HG02840 (cell line): ENCODE measurements at regions not wholly inside any gene's neighbourhood (a gene's known extent, or its start where the extent isn't known, plus 50 kb on each side); places are given as distances from the start of the nearest gene placed in this dataset.
"Not testable (repeated sequence)": the region's sequence is repeated elsewhere in the genome, so short reads cannot be mapped to it uniquely, and the experiment has no call there.

Experiments
- ATAC-seq: cut with Tn5 transposase; IDR thresholded peaks from one replicate; pipeline ENCODE4 v1.9.1; 2021; ENCODE audit warnings: mild to moderate bottlenecking, moderate library complexity, moderate number of reproducible peaks; ENCODE audit not compliant: unreplicated experiment, low FRiP score

DNA sequence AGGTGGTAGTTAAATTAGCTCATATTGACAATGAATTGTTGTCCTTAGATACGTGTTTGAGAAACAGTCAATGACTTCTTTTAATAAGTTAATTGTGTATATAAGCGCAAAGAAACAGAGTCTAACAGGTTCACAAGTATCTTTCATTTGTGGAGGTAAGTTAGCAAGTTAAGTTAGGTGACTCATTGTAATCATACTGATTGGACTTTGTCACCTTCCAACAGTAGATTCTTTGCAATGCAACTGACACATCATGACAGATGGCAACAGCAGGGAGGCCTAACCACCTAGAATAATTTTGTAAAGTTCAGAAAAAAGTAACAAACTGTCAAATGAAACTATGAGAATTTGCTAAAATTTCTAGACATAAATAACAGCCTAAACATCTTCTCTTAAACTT, 207.6 kb upstream of the PITX2 start:
- ATAC-seq: no peak

DNA sequence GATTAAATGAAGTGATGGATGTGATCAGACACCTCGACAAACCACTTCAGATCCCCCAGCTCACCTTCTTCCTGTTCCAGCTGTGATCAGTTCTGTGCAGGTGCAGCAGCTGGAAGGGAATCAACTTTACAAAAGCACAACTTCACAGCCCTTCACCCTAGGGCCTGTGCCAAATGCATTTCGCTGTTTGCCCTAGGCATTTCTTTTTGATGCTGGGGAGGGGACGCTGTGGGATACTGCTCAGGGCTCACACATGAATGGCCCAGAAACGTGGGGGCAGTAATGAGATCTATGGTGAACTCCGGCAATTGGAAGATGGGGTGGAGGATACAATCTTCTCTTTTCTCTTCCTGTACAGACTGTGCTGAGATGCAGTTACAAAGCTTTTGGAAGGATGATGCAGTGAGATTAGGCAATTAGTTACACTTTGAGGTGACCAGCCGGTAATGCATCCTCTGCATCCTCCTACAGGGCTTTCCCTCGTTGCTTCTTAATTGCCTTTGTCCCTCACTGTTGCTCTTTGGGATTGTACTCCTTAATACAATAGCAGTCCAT, 215.1 kb upstream of the PITX2 start:
- no peak for ATAC-seq

DNA sequence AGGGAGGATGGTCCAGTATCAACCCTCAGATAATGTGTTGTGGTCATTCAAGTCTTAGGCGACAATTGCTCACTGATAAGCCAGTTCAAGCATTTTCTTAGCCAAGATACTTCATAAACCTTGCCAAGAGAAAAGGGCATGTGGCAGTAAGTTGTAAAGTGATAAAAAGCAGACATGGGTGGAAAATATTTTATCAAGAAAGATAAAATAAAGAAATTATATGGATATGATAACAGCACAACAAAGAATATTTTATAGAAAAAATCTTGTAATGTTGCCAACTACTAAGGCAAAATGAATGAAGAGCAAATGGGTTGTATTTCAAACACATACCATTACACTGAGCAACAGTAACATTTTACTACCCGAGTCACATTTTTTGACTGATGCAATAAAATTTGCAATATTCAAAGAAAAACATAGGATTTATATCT, 217.4 kb upstream of the PITX2 start:
- ATAC-seq: no peak

DNA sequence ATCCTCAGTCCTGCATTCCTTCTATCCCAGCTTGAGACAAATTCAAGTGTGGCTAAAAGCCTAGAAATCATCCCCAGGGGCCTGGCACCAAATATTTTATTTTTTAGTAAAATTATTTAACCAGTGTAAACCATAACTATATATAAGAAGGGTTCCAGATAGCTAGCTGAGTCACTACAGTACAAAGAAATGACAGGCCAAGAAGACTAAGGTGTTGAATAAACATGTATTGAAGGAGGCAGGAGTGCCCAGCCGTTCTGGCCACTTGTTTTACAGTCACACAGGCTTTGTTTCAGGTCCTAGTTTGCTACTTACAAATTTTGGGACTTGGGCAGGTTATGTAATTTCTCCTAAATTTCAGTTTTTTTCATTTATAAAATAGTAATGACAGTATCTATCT, 225.9 kb upstream of the PITX2 start:
- ATAC-seq: no peak

DNA sequence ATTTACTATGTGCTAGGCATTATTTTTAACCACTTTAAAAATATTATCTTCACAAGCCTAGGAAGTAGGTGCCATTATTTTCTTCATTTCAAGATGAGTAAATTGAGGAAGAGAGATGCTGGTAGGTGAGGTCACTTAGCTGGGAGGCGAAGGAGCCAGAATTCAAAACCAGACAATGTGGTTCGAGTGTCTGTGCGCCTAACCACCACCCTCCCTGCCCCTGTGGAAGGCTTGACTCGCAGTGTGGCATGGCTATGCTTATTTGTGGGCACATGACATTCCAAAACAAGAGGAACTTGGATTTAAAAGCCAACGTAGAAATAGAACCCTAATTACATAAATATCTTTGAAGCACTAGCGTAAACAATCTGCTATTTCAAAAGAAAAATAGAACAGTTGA, 226.6 kb upstream of the PITX2 start:
- no peak for ATAC-seq

DNA sequence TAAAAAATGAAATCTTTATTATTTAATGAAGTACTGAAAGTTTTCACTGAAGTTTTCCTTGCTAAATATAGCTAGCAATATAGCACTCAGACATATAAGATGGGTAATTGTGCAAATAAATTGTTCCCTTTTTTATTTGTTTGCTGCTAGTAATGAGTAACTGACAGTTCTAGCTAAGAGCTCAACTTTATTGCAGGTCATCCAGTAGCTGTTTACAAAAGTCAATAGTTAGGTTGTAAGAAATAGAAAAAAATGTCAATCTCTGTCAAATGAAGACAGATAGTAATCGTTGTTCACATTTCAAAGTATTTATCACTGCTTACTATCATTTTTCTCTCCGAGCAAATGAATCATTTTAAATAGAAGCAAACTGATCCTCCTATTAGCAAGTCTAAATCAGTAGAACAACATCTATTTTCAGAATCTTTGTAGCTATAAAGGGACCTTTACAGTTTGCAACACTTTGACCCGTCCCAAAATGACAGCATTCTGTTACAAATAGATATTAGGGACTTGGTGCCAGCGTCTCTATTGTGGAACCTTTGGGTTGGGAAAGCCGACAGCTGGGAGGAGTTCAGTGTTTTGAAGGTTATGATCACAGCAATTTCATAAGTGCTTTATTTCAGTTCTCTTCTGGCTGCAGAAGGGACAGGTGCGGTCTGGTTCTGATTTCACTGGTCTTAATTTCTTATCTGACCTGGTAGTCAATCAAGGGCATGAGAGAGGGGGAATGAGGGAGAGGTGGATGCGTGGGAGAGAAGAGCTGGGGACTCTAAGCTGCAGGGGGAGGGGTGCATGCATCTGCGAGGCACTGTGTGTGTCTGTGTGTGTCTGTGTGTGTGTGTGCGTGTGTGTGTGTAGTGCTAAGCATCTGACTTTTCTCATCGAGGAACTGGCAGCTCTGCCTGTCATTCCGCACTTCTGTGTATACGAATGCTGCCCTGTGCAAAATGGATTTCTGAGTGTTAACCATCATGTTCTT, 227.9 kb upstream of the PITX2 start:
- no peak for ATAC-seq

DNA sequence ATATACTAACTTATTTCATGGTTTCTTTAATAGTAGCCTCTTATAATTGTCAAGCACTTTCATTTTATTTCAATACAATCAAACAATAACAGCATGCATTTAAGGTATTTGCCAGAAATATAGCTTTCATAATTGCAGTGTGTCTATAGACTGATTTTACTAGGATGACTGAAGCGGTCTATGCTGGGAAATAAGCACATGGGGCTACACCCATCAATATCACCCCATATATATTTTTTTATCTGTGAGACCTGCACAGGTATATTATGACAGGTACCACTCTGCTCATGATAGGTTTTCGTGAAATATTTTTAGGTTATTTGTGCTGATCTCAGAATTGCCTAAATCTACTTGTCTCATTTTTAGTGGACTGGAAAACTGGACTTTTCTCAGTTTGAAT, 229.1 kb upstream of the PITX2 start:
- no peak for ATAC-seq

DNA sequence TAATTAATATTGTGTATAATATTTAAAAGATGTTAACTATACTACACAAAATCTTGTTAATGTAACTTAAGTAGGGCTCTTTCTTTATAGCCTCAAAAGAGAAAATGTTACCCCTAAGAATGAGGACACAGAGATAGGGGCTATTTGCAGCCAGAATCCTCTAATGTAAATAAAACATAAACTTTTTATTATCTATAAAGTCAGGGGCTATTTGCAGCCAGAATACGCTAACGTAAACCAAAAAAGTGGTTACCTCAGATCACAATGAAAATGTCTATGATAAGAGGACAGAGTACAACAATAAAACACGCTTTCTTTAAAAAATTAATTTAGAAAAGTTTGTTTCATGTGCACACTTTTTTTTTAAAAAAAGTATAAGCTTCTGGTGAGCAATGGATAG, 229.9 kb upstream of the PITX2 start:
- no peak for ATAC-seq

DNA sequence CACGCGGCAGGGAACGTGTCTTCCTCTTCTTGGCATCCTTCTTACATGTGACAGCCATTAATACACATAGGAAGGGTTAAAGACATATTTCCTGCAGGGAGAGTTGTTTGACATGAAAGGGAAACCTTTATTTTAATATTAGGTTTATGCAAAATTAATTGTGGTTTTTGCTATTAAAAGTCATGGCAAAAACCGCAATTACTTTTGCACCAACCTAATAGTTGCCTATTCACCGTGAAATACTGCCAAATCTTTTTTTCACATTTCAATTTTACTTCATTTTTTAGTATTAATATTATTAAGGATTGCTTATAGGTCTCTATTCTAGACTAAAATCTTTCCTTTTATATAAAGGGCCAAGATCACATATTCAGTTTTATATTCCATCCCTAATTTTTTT, 230.4 kb upstream of the PITX2 start:
- no peak for ATAC-seq

DNA sequence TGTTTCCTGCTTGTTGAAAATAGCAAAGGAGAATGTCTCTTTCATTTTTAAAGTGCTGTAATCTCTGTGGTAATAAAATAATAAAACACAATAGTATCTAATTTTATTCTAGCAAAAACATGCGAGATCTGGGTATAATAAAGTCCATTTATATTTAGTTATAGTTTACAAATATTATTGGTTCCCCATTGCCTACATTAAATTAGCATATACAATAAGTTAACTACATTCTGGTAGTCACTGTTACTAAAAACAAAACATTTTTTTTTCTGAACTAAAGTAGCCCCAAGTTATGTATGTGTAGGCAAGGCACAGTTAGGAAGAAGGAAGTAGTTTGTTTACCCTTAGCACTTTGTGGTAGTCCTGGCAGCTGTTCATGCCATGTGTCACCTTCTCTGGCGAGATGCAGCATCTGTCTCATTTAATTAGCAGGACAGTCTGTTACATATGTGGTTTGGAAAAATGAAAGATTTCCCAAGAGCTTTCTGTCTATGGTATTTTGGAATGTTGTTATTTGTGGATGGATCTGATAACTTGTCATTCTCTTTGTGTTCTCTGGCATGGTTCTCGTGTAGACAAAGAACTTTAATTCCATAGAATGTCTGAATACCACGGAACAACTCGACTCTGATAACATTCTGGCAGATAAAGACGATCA, 231.3 kb upstream of the PITX2 start:
- ATAC-seq: no peak

DNA sequence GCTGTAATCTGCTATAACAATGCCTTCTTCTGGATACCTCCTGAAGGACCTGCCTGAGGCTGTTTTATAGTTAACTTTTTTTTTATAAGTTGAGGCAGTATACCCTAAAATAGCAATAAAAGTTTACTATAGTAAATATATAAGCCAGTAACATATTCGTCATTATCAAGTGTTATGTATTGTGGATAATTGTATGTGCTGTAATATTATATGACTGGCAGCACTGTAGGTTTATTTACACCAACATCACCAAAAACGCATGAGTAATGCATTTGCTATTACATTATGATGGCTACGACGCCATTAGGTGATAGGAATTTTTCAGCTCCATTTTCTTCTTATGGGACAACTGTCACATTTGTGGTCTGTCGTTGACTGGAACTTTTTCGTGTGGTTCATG, 237.2 kb upstream of the PITX2 start:
- ATAC-seq: no peak

DNA sequence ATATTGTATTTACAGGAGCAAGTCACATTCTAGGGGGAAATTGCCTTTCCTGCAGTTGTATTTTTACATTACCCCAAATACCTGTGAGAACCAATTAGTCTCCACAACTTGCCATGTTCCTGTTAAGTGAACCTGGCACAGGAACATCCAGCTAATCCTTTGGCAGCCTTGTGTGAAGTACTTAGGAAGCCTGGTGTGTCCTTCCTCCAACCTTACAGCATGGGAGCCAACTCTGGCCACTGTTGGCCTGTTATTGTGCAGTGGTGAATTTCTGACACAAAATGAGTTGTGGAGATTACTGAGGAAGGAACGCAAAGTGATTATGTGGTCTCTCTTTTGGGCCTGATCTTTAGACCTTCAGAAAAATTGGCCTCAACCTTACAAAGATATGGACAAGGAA, 238.0 kb upstream of the PITX2 start:
- no peak for ATAC-seq

DNA sequence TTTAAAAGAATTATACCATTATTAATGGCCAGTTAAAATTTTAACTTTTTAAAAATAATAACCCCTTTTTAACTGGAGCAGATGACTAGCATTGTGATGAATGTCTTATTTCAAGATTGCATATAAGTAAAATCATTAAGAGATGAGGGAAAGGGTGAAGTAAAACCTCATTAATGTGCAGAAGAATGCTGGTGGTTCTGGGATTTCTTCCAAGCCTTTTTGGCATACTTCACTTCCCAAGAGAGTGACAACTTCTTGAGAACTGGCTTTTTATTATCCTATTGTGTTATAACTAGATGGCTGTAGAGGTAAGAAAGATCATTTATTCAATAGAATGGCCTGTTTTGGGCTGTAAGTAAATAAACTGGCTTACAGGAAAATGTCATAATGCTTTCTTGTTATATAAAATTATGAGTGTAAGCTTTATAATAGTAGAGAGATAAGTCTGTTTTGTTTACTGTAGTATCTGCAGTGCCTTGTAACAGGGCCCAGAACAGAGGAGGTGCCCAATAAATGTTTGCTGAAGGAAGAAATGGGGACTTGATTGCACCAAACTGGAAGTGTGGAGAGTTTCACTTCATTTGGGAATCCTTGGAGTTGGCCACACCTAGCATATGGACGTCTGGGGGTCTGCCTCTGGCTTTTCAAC, 242.9 kb upstream of the PITX2 start:
- no peak for ATAC-seq

DNA sequence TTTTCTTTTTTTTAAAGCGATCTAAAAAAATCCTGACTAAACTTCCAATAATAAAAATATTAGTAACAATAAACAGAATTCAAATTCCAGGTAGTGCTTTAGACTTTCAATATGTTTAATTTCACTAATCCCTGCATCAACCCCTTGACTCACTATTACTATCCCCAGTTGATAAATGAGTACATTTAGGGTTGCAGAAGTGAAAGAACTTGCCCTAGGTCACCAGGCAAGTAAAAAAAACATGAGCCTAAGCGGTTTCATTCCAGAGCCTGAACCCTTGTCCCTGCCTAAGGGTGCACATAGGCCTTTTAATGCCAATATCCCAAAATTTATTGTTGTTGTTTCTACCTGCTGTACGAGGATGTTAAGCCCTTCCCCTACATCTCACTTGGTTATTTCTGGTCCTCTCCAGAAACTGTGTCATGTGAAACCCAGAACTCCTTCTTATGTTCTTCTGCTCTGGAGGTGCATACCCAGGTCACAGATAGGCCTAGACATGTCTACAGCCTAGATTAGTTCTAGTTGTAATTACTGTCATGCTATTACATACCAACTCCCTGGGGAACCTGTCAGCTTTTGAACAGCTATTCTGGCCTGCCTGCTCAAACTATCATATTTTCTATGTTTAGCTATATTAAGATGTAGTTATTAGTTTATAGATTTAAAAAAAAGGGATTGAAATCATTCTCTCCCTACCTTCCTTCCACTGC, 244.5 kb upstream of the PITX2 start:
- ATAC-seq: peak; percentile 64

DNA sequence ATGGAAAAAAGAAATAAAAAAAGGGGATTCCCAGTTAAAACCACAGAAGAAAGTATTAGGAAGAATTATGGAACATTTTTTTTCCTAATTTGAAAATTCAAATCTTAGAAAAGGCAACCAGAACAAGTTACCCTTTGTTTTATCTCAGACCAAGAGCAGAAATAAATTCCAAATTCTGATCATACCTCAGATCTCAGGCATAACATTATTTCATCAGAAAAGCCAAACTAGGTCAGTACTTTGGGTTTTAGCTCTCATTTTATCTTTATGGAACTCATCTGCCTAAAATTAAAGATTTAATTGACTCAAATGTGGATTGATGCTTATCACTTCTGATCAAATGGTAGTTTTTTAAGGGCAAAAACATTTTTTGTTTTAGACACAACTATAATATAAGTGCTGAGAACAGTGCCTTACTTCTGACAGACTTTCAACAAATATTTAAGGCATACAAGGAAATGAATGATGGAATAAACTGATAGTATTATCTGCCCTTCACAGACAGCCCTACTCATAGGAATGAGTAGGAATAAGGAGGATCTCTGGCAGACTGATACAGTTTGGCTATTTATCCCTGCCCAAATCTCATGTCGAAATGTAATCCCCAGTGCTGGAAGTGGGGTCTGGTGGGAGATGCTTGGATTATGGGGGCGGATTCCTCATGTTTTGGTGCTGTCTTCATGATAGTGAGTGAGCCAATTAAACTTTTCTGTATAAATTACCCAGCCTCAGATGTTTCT, 245.3 kb upstream of the PITX2 start:
- ATAC-seq: no peak

DNA sequence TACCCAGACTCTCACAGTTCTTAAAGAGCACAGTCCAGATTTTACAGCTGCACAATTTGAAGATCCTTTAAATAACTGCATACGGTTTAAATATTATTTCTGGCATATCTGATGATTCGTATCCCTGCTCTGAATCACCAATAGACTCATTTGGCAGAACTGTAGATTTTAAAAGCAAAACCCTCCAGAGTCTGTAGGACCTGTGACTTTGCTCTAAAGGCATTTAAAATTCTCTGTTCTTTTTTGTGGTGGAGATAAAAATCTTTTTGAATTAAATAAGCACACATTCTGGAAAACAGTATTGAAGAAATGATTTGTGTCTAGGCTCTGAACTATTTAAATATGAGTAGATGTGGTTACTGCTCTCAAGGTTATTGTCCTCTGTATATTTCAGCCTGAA, 246.2 kb upstream of the PITX2 start:
- ATAC-seq: no peak

DNA sequence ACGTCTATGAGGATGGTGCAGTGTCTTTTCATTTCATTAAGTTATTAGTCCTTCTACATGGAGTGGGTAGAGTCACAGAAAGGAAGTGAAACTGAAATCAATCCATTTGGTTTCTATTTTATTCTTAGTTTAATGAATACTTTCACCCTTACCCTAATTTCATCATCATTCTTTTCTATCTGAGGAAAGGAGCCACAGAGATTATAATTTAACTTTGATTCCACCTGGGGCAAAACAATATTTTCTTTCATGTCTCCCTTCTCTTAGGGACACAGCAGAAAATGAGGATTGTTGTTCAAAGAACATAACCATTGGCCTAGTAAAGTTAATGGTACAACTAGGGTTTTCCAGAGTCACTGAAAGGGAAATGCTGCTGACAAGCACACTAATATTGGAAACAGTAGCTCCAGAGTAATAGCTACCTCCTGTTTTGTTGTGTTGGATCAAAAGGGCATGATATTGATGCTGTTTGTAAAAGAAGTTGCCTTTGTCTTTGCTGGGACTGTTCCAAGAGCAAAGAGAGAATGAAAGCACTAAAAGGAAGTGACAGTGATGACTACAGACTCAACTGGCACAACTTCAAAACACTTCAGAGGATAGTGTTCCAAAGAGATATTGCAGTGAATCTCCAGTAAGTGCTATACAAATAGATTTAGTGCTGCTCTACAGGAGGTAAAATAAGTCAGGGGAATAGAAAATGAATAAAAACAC, 247.1 kb upstream of the PITX2 start:
- ATAC-seq: peak; percentile 83

DNA sequence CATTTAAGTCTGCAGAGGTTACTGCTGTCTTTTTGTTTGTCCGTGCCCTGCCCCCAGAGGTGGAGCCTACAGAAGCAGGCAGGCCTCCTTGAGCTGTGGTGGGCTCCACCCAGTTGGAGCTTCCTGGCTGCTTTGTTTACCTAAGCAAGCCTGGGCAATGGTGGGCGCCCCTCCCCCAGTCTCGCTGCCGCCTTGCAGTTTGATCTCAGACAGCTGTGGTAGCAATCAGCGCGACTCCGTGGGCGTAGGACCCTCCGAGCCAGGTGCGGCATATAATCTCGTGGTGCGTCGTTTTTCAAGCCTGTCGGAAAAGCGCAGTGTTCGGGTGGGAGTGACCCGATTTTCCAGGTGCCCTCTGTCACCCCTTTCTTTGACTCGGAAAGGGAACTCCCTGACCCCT, 253.3 kb upstream of the PITX2 start:
- not testable (repeated sequence) for ATAC-seq

DNA sequence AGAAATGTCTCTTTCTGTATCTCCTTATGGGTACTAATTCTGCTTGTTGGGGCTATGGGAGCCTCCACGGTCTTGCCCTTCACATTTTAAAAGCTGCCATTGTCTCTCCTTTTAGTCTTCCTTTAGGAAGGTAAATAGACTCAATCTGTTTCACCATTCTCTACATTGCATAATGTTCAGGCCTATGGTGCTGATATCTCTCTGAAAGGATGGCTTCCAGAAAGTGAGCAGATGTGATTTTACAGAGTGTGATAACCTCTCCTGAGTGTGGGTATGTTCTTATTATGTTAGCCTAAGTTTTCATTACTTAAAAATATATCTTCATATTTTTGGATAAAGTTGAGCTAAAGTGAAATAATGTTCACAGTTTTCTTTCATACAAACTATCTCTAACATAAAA, 254.0 kb upstream of the PITX2 start:
- ATAC-seq: no peak
